ENCODE measurements at regions not wholly inside any gene's neighbourhood (a gene's known extent, or its start where the extent isn't known, plus 50 kb on each side); places are given as distances from the start of the nearest gene placed in this dataset.
A peak's percentile ranks its signal among the peaks of the same experiment; 100 is the strongest.

GRCh38 chr9:126556560-126557250, 57.0 kb upstream of the LMX1B start:
- DNase-seq = no peak

- peak; percentile 21 to 48 (median 36) for DNase-seq
These were observed 55.6 kb upstream of the LMX1B start for GRCh38 chr9:126558051-126558665.

- no peak for DNase-seq
These were observed 54.4 kb upstream of the LMX1B start for GRCh38 chr9:126559296-126559695.

- DNase-seq = no peak
These were observed 52.1 kb upstream of the LMX1B start for GRCh38 chr9:126561582-126561981.

DNA sequence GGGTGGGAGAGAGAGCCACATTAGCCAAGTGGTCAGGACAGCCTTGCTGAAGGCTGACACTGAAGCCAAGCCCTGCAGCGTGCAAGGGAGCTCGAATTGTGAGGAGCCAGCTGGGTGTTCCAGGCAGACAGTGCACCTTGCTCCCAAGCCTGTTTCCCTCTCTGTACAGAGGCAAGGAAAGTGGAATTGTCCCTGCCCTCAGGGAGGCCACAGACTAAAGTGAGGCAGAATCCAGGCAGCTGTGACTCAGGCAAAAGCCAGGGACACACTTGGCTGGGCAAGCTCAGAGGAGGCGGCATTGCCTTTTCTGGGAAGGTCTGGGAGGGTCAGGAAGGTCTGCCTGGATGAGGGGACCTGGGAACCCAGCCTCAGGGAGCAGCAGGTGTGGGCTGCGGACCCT, 50.2 kb upstream of the LMX1B start:
- no peak for DNase-seq
